ENCODE measurements at regions not wholly inside any gene's neighbourhood (a gene's known extent, or its start where the extent isn't known, plus 50 kb on each side); places are given as distances from the start of the nearest gene placed in this dataset.

DNA sequence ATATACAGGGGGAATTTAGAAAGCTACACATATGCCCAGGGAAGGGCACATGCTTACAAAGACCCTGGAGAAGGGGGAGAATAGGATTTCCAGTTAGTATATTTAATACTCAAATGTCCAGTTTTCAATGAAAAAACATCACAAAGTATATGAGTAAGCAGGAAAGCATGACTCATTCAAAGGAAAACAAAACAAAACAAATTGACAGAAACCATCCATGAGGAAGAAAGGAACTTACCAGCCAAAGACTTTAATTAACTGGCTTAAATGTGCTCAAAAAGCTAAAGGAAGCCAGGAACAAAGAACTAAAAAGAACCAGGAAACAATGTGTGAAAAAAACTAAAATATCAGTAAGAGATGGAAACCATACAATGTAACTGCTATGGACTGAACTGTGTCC is 716.2 kb upstream of the ARGLU1 start:
- H3K9me3 ChIP-seq = no peaks in the 10 kb centered on the region
- TF ChIP-seq, protein P1, sequence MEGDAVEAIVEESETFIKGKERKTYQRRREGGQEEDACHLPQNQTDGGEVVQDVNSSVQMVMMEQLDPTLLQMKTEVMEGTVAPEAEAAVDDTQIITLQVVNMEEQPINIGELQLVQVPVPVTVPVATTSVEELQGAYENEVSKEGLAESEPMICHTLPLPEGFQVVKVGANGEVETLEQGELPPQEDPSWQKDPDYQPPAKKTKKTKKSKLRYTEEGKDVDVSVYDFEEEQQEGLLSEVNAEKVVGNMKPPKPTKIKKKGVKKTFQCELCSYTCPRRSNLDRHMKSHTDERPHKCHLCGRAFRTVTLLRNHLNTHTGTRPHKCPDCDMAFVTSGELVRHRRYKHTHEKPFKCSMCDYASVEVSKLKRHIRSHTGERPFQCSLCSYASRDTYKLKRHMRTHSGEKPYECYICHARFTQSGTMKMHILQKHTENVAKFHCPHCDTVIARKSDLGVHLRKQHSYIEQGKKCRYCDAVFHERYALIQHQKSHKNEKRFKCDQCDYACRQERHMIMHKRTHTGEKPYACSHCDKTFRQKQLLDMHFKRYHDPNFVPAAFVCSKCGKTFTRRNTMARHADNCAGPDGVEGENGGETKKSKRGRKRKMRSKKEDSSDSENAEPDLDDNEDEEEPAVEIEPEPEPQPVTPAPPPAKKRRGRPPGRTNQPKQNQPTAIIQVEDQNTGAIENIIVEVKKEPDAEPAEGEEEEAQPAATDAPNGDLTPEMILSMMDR (IDR thresholded peaks at IDR 0.05) = no peak
- no peak for ATAC-seq
- H3K4me3 ChIP-seq = no peak overlapping the region
- H3K27me3 ChIP-seq (ENCODE audit: low read depth) = no peaks in the 10 kb centered on the region
- intact Hi-C loops (cut with DNase I) = no loop called here
- no peak for DNase-seq
- no peak overlapping the region for H3K27ac ChIP-seq
- no peaks in the 10 kb centered on the region for H3K4me1 ChIP-seq
- H3K36me3 ChIP-seq = no peaks in the 10 kb centered on the region

DNA sequence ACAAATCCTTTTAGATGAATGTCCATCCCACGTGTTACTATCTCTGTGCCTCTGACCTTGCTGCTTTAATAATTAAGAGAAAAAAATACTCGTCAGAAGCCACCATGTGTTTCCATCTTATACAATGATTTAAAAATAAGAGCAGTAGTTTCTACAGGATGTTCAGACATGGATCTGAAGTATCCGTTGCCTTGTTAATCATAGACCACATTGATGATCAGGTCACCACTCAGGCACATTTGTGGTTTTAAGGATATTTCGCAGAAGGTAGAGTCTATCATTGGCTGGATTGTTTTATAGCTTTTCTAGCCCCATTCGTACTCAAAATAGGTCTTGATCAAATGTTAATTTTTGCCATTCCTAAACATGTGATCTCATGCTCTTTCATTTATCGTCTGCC is 710.0 kb upstream of the ARGLU1 start:
- H3K4me1 ChIP-seq = no peaks in the 10 kb centered on the region
- H3K4me3 ChIP-seq = no peak overlapping the region
- ATAC-seq = no peak
- no peaks in the 10 kb centered on the region for H3K27me3 ChIP-seq (ENCODE audit: low read depth)
- intact Hi-C loops (cut with DNase I) = no loop called here
- no peak overlapping the region for H3K27ac ChIP-seq
- no peak for DNase-seq
- TF ChIP-seq, protein P1 (IDR thresholded peaks at IDR 0.05) = no peak
- H3K9me3 ChIP-seq = no peaks in the 10 kb centered on the region
- no peaks in the 10 kb centered on the region for H3K36me3 ChIP-seq

DNA sequence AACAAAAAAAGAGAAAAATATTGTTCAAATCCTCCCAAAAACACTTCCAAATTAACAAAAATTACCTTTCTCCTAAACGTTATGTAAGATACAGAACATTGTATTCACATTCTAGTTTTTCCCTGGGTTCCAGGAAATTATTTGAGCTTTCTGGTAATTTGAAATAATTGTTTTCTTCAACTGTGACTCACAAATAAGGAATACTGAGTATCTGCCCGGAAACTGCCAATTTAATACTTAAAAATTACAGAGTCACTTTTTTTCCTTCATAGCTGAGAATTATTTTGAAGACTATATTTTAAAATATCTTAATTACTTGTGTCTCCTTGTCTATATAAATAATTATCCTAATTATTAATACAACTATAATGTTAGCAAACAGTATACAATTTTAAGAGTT is 709.0 kb upstream of the ARGLU1 start:
- no peak overlapping the region for H3K27ac ChIP-seq
- DNase-seq = no peak
- ATAC-seq = no peak
- no peaks in the 10 kb centered on the region for H3K27me3 ChIP-seq (ENCODE audit: low read depth)
- intact Hi-C loops (cut with DNase I) = no loop called here
- H3K36me3 ChIP-seq = no peaks in the 10 kb centered on the region
- H3K4me1 ChIP-seq = no peaks in the 10 kb centered on the region
- H3K4me3 ChIP-seq = no peak overlapping the region
- H3K9me3 ChIP-seq = no peaks in the 10 kb centered on the region
- TF ChIP-seq, protein P1 (IDR thresholded peaks at IDR 0.05) = no peak

DNA sequence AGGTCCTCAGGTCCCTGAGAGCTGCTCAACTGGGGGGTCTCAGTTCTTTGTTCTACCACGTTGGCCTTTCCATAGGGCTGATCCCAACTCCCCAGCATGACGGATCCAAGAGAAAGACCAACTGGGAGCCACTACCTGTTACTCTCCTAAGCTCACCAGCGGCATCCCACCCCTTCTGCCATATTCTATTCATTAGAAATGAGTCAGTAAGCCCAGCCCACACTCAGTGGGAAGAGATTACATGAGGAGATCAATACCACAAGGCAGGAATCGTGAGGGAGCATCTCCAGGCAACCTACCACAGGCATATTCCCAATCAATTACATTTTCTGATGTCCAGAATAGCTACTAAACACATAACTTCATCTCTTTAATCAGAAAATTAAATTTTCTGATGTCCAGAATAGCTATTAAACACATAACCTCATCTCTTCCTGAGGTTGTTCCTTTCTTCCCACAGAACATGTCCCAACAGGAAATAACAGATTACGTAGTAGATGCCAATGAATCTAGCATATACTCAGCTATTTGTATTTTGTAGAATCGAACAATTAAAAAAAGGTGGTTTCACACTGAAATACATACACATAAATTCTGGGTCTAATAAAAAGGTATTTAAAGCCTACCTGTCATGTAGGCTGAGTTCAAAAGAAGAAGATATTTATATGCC is 708.1 kb upstream of the ARGLU1 start:
- intact Hi-C loops (cut with DNase I) = no loop called here

DNA sequence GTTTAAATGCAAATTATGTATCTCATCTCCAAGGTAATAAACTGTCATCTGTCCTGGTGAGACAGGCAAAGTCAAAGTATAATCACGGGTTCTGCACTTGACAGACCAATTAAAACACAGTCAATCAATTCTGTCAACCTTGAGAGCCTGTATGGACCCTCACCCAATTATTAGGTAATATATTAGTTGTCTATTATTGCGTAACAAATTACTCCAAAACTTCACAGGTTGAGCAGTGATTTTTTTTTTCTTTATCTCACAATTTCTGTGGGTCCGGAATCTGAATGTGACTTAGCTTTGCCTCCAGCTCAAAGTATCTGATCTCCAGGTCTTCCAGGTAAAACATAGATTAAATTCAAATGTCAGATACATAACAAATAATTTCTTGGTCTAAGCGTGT is 707.4 kb upstream of the ARGLU1 start:
- Histone ChIP-seq H3K4me1 (no peaks in the 10 kb centered on the region), H3K9me3 (no peaks in the 10 kb centered on the region), H3K4me3 (no peak overlapping the region), H3K27me3 (ENCODE audit: low read depth) (no peaks in the 10 kb centered on the region), H3K27ac (no peak overlapping the region), H3K36me3 (no peaks in the 10 kb centered on the region)
- DNase-seq (no peak), ATAC-seq (no peak)
- TF ChIP-seq, protein P1 (IDR thresholded peaks at IDR 0.05) = no peak
- intact Hi-C loops (cut with DNase I) = no loop called here

More for the DNA sequence above, 708.1 kb upstream of the ARGLU1 start:
- ATAC-seq = no peak
- Histone ChIP-seq H3K36me3 (no peaks in the 10 kb centered on the region), H3K27ac (no peak overlapping the region), H3K4me1 (no peaks in the 10 kb centered on the region), H3K9me3 (no peaks in the 10 kb centered on the region), H3K27me3 (ENCODE audit: low read depth) (no peaks in the 10 kb centered on the region), H3K4me3 (no peak overlapping the region)
- TF ChIP-seq, protein P1 (IDR thresholded peaks at IDR 0.05) = no peak
- no peak for DNase-seq

Data from lower lobe of right lung (tissue), 2 donors.